ENCODE measurements at regions not wholly inside any gene's neighbourhood (a gene's known extent, or its start where the extent isn't known, plus 50 kb on each side); places are given as distances from the start of the nearest gene placed in this dataset.

GRCh38 chr2:217260441-217261115 is 400.7 kb upstream of the TNP1 start:
- no peak for TF ChIP-seq CTCF (IDR thresholded peaks at IDR 0.05)
- TF ChIP-seq POLR2A (IDR thresholded peaks at IDR 0.05) = no peak

Data from prostate gland (tissue), 2 donors.